ENCODE measurements at regions not wholly inside any gene's neighbourhood (a gene's known extent, or its start where the extent isn't known, plus 50 kb on each side); places are given as distances from the start of the nearest gene placed in this dataset.

DNA sequence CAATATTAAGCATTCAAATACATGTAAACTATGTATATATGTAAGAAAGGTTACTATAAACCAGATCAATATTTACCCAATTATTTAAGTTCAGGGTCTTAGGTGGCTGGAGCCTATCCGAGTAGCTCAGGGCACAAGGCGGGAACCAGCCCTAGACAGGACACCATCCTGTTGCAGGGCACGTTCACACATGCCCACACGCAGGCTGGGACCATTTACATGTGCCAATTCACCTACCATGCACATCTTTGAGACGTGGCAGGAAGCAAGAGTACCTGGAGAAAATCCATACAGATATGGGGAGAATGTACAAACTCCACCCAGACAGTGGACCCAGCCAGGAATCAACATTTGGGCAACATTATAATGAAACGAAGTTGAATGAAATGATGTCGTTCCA lies 263.0 kb upstream of the E2F7 start:
- H3K4me3 ChIP-seq (ENCODE audit: low read depth, low read length): no peak overlapping the region
- in situ Hi-C loops (cut with HindIII; ENCODE audit: low sequenced_read_pairs): no loop called here
- no peak for DNase-seq (ENCODE audit: low read depth, low spot score)
- TF ChIP-seq, protein P1, sequence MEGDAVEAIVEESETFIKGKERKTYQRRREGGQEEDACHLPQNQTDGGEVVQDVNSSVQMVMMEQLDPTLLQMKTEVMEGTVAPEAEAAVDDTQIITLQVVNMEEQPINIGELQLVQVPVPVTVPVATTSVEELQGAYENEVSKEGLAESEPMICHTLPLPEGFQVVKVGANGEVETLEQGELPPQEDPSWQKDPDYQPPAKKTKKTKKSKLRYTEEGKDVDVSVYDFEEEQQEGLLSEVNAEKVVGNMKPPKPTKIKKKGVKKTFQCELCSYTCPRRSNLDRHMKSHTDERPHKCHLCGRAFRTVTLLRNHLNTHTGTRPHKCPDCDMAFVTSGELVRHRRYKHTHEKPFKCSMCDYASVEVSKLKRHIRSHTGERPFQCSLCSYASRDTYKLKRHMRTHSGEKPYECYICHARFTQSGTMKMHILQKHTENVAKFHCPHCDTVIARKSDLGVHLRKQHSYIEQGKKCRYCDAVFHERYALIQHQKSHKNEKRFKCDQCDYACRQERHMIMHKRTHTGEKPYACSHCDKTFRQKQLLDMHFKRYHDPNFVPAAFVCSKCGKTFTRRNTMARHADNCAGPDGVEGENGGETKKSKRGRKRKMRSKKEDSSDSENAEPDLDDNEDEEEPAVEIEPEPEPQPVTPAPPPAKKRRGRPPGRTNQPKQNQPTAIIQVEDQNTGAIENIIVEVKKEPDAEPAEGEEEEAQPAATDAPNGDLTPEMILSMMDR (IDR thresholded peaks at IDR 0.05; ENCODE audit: low read depth, low read length): no peak

DNA sequence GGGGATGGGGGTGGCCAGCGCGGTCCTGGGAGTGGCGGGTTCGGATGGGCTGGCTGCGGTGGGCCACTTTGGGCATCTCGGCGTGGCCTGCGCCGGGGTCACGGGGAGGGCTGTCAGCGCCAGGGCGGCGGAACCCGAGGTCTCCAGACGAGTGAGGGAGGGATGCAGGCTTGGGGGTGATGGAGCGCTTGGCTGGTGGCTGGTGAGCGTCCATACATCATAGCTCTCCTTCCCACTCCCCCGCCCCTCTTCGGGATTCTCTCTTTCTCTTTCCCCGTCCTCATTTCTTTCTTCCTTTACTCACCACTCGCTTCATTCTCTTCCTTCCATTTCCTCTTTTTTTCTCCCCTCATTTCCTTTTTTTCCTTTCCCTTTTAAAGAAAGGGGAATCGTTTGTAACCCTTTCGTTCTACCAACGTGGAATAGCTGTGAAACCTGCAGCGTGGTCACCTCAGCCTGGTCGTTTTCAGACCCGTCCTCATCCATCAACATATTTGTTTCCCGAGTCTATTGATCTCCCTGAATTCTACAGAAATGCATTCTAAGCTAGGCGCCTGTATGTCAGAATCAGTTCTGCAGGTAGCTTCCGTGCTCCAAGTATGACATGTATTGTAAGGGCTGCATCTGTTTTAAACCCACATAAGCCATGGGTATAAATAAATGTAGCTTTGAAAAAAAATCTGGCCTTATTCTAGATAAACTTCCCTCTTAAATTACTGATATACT lies 260.3 kb upstream of the E2F7 start:
- in situ Hi-C loops (cut with HindIII; ENCODE audit: low sequenced_read_pairs): no loop called here
- DNase-seq (ENCODE audit: low read depth, low spot score): no peak
- peak overlapping the region; percentile 68 for H3K4me3 ChIP-seq (ENCODE audit: low read depth, low read length)
- TF ChIP-seq, protein P1 (IDR thresholded peaks at IDR 0.05; ENCODE audit: low read depth, low read length): no peak

DNA sequence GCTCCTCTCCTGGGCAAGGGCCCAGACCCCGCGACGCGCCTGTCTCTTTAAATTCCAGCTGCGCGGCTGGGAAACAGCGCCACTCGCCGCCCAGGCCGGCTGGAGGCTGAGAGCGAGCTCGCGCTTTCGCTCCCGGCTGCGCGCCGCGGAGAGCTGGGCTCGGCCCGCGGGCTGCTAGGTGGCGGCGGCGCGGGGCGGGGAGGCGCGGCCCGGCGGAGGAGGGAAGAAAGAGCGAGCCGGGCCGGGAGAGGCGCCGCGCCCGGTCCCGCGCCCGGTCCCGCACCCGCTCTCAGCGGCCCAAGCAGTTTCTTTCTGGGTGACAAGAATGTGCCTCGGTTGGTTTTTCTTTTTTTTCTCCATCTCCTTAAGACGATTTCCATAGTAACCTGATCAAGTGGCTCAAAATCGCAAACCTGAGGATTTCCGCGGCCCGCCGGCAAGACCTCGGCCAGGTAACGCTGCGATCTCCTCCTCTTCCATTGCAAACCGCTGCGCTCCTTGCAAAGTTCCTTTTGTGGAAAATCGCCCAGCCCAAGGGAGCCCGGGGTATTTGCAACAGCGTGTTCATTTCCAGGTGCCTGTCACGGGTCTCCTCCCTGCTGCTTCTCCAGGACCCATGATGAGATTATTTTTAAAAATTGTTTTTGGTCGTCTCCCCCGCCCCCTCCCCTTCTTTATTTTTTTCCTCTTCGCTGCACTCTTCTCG lies 259.5 kb upstream of the E2F7 start:
- in situ Hi-C loops (cut with HindIII; ENCODE audit: low sequenced_read_pairs): no loop called here
- DNase-seq (ENCODE audit: low read depth, low spot score): peak; percentile 74
- peak overlapping the region; percentile 68 for H3K4me3 ChIP-seq (ENCODE audit: low read depth, low read length)
- TF ChIP-seq, protein P1 (IDR thresholded peaks at IDR 0.05; ENCODE audit: low read depth, low read length): peak; percentile 57

DNA sequence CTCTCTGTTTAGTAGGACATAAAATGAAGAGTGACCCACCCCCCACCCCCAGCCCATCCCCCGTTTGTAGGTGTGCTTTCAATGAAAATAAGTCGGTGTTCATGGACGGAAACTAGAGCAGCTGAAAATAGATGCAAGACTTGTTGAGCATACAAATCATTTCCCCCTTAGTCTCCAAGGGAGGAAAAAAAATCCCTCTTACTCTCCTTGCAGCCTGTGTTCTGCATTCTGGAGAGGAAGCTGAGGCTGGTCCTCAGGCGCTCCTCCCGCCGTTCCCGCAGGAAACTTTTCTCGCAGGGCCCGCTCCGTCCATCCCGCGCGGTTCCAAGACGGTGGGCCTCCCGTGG lies 259.0 kb upstream of the E2F7 start:
- in situ Hi-C loops (cut with HindIII; ENCODE audit: low sequenced_read_pairs): no loop called here
- peak overlapping the region; percentile 68 for H3K4me3 ChIP-seq (ENCODE audit: low read depth, low read length)
- TF ChIP-seq, protein P1 (IDR thresholded peaks at IDR 0.05; ENCODE audit: low read depth, low read length): no peak
- no peak for DNase-seq (ENCODE audit: low read depth, low spot score)

DNA sequence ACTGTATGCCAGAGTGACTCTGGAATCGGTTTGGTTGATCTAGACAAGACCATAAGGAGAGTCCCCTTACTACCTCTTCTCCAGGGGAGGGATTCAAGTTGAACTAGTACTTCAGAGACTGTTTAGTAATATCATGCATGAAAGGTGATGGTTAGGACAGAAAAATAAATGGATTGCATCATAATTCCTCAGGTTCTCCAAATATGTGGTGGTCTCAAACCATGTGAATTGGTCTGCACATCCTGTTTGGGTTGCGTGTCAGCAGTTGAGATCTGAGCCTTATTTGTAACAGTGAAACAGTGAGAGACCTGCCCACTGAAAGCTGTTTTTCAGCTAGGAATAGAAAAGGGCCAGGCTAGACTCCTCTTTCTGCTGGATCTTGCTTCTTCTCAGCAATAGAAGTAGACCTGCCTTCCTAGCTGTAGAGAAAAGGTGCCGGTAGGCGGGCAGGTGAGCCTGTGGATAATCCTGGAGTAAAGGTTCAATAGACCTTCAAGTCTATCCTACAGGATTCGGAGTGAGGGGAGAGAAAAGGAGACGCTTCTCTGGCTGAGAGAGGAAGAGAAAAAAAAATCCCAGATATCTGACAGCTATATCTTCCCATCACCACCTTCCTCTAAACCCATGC lies 258.5 kb upstream of the E2F7 start:
- DNase-seq (ENCODE audit: low read depth, low spot score): no peak
- in situ Hi-C loops (cut with HindIII; ENCODE audit: low sequenced_read_pairs): no loop called here
- TF ChIP-seq, protein P1 (IDR thresholded peaks at IDR 0.05; ENCODE audit: low read depth, low read length): no peak
- no peak overlapping the region for H3K4me3 ChIP-seq (ENCODE audit: low read depth, low read length)

DNA sequence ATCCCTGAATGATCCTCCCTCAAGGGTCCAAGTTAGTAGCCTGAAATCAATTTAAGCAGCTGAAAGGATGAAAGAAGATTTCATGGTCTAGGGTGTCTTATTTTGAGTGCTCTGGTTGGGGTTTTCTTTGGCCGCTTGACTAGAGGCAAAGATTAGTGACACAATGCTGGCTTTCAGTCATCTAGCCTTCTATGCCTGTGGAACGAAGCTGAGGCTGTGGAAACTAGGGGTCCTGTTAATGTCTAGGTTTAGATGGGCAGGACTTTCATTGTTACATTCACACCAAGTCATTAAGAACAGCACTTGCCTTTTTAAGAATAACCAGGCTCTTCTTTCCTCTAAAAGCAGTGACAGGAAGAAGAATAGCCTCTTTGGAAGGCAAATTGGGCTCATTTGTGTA lies 253.8 kb upstream of the E2F7 start:
- no peak overlapping the region for H3K4me3 ChIP-seq (ENCODE audit: low read depth, low read length)
- TF ChIP-seq, protein P1 (IDR thresholded peaks at IDR 0.05; ENCODE audit: low read depth, low read length): no peak
- in situ Hi-C loops (cut with HindIII; ENCODE audit: low sequenced_read_pairs): no loop called here
- DNase-seq (ENCODE audit: low read depth, low spot score): no peak

Data from astrocyte of the spinal cord (primary cell).